Nucleus accumbens (tissue), 56 donors: ENCODE measurements at regions not wholly inside any gene's neighbourhood (a gene's known extent, or its start where the extent isn't known, plus 50 kb on each side); places are given as distances from the start of the nearest gene placed in this dataset.
"Not testable (repeated sequence)": the region's sequence is repeated elsewhere in the genome, so short reads cannot be mapped to it uniquely, and the experiment has no call there.

ENCODE experiments used
- DNase-seq, 56 donors: peaks; one replicate each; lab custom pipeline; 2025; lab: John Stamatoyannopoulos, UW

DNA sequence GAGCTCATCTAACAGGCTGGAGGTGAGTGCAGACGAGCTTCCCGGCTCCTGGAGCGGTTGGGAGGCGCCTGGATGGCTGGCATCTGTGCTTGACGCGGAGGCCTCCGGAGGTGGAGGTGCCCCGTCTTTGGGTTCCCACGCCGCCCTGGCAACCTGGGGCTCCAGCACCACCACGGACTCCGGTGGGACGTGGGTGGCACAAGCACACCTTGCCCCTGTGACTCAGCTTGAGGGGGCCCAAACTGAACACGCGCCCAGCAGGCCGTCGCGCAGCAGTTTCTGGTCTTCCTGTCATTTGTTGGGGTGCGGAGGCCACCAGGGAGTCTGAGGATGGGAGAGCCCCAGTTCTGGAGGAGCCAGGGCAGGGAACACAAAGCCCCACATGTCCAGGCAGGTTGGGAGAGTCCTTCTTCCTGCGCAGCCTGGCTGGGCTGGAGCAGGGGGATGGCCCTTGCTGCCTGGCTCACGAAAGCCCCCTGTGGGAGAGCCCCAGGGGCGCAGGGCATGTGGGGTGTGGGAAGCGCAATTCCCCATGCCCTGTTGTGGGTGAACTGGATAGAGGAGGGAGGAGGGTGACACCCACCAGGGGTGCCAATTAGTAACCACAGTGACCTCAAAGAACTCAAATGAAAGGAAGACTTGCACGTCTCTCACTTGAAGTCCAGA lies 1378.6 kb upstream of the DEFB115 start:
- DNase-seq, result peak in 1 of 56 donors; percentile 34

DNA sequence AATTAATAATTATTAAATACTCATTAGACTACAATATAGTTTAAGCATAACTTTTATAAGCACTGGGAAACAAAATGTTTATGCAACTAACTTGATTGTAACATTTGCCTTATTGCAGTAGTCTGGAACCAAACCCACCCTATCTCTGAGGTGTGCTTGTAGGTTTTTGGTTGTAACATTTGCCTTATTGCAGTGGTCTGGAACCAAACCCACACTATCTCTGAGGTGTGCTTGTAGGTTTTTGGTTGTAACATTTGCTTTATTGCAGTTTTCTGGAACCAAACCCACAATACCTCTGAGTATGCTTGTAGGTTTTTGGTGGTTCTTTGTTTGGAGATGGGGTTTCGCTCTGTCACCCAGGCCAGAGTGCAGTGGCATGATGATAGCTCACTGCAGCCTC lies 1376.4 kb upstream of the DEFB115 start:
- not testable (repeated sequence) for DNase-seq

DNA sequence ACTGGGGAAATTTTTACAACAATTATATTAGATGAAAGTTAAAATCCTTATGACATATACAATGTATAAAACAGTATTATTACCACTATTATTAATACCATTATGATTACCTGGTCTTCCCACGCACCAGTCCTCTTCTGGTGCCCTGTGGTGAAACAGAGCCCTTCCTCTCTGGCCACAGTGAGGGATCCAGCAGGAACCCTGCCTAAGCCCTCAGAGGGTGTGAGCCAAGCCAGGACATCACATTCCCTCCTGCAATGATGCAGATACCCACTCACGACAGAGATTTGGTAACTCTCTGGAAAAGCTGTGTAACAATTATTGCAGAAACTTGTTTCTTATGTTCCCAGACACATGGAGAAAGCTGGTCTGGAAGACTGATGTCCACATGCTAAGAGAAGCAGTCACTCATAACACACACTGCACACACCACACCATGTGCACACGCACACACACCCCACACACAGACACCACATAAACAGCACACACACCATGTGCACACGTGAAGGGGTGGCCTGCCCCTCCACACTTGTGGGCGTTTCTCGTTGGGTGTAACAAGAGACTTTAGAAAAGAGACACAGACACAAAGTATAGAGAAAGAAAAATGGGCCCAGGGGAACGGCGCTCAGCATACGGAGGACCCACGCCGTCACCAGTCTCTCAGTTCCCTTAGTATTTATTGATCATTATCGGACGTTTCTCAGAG lies 1373.8 kb upstream of the DEFB115 start:
- DNase-seq, result not testable (repeated sequence)

DNA sequence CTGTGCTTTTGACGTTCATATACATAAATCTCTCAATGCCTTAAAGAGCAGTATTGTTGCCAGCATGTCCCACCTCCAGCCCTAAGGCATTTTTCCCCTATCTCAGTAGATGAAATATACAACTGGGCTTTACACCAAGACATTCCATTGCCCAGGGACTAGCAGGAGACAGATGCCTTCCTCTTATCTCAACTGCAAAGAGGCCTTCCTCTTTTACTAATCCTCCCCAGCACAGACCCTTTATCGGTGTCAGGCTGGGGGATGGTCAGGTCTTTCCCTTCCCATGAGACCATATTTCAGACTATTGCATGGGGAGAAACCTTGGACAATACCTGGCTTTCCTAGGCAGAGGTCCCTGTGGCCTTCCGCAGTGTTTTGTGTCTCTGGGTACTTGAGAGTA lies 1373.1 kb upstream of the DEFB115 start:
- not testable (repeated sequence) for DNase-seq

DNA sequence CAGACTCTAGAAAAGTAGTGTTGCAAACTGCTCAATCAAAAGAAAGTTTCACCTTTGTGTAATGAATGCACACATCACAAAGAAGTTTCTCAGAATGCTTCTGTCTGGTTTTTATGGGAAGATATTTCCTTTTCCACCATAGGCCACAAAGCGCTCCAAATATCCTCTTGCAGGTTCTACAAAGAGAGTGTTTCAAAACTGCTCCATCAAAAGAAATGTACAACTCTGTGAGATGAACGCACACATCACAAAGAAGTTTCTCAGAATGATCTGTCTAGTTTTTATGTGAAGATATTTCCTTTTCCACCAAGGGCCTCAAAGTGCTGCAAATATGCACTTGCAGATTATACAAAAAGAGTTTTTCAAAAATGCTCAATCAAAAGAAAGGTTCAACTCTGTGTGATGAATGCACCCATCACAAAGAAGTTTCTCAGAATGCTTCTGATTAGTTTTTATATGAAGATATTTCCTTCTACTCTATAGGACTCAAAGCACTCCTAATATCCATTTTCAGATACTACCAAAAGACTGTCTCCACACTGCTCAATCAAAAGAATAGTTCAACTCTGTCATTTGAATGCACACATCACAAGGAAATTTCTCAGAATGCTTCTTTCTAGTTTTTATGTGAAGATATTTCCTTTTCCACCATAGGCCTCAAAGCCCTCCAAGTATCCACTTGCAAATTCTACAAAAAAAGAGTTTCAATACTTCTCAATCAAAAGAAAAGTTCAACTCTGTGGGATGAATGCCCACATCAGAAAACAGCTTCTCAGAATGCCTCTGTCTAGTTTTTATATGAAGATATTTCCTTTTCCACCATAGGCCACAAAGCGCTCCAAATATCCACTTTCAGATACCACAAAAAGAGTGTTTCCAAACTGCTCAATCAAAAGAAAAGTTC lies 1371.9 kb upstream of the DEFB115 start:
- not testable (repeated sequence) for DNase-seq

DNA sequence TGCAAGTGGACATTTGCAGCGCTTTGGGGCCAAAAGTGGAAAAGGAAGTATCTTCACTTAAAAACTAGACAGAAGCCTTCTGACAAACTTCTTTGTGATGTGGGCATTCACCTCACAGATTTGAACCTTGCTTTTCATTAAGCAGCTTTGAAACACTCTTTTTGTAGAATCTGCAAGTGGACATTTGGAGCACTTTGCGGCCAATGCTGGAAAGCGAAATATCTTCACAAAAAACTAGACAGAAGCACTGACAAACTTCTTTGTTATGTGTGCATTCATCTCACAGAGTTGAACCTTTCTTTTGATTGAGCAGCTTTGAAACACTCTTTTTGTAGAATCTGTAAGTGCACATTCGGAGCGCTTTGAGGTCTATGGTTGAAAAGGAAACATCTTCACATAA lies 1365.9 kb upstream of the DEFB115 start:
- DNase-seq, result not testable (repeated sequence)
